Memory B cell (primary cell): ENCODE measurements at regions not wholly inside any gene's neighbourhood (a gene's known extent, or its start where the extent isn't known, plus 50 kb on each side); places are given as distances from the start of the nearest gene placed in this dataset.

Experiments used
- ATAC-seq: fragments of 150-1000 bp; cut with Tn5 transposase; 2 replicates; pipeline ENCODE4 v1.10.0; 2021; ENCODE audit warnings: low read depth, mild to moderate bottlenecking, moderate library complexity
- DNase-seq, 2 donors: peaks; one replicate each; pipeline ENCODE4 v3.0.0; 2022; ENCODE audit warnings: low spot score in 2 of 2
- H3K27ac Mint-ChIP-seq: one replicate; pipeline ENCODE4 v1.8.0; 2022; ENCODE audit warnings: mild to moderate bottlenecking, moderate library complexity, mixed read lengths
- H3K27me3 Mint-ChIP-seq: one replicate; pipeline ENCODE4 v1.8.0; 2022; ENCODE audit warnings: mixed read lengths
- H3K36me3 Mint-ChIP-seq: one replicate; pipeline ENCODE4 v1.8.0; 2022; ENCODE audit warnings: mild to moderate bottlenecking, mixed read lengths
- H3K4me1 Mint-ChIP-seq: one replicate; pipeline ENCODE4 v1.8.0; 2022; ENCODE audit warnings: mixed read lengths
- H3K4me3 Mint-ChIP-seq: one replicate; pipeline ENCODE4 v1.8.0; 2022; ENCODE audit warnings: mild to moderate bottlenecking, moderate library complexity, mixed read lengths
- H3K9me3 Mint-ChIP-seq: one replicate; pipeline ENCODE4 v1.8.0; 2022; ENCODE audit warnings: mixed read lengths

DNA sequence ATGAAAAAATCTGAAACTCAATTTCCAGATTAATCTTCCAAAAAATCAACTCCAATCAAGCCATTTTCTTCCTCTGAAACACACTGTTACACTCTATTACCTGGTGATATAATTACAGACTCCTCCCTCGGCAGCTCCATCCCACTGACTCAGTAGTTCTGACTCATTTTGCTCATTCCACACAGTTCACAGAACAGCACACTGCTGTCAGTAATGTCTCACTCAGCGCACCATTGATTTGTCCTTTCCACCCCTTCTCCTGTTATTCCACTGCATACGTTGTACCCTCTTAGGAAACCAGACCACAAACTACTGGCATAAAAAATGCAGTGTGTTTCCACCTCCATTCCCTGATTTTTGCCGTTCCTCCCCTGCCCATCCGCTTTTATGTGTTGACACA lies 212.7 kb downstream of the SLIT2 start:
- ATAC-seq: no peak
- no peaks in the 10 kb centered on the region for H3K27me3 Mint-ChIP-seq
- no peaks in the 10 kb centered on the region for H3K4me1 Mint-ChIP-seq
- H3K4me3 Mint-ChIP-seq: no peak overlapping the region
- DNase-seq: no peak
- H3K9me3 Mint-ChIP-seq: no peaks in the 10 kb centered on the region
- H3K27ac Mint-ChIP-seq: no peak overlapping the region
- H3K36me3 Mint-ChIP-seq: no peaks in the 10 kb centered on the region

DNA sequence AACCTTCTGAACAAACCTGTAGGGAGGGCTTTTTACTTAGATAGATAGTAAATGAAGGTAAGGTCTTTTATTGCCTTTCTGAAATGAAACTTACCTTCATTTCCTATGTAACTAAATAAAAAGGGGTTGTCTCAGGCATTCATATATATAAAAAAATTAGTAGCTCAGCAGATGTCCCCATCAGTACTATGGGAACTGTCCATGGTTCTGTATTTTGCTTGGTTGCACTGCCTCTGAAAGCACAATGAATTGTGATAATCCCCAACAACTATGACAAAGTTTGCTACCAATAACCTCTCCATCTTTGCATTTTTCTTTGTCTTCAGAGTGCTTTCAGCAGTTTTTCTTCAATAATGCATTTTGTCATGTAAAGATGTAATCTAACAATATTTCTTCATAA lies 222.4 kb downstream of the SLIT2 start:
- H3K27ac Mint-ChIP-seq: no peak overlapping the region
- no peaks in the 10 kb centered on the region for H3K36me3 Mint-ChIP-seq
- ATAC-seq (no peak), DNase-seq (no peak)
- no peak overlapping the region for H3K4me3 Mint-ChIP-seq
- peaks cover 4% of the 10 kb centered on the region for H3K9me3 Mint-ChIP-seq
- peaks cover 2% of the 10 kb centered on the region for H3K27me3 Mint-ChIP-seq
- H3K4me1 Mint-ChIP-seq: no peaks in the 10 kb centered on the region

DNA sequence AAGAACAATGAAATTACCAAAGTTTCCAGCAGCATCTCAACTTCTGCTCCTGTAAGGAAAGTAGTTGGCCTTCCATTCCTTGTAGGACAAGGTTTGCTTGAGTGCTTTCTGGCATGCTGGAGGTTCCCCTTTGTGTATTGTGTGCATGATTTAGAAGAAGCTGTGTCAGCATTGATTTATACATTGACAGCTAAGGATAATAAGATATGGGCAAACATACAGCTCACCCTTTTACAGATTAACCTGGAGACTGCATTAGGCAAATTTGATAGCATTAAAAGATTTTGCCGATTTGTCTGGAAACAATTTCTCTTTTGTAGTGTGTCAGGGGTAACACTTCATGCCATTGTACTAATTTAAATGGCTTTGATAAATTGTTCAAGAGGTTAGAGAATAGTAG lies 221.8 kb upstream of the PACRGL start:
- H3K27ac Mint-ChIP-seq: no peak overlapping the region
- DNase-seq (no peak), ATAC-seq (no peak)
- H3K4me1 Mint-ChIP-seq: no peaks in the 10 kb centered on the region
- no peaks in the 10 kb centered on the region for H3K9me3 Mint-ChIP-seq
- no peaks in the 10 kb centered on the region for H3K36me3 Mint-ChIP-seq
- H3K4me3 Mint-ChIP-seq: no peak overlapping the region
- no peaks in the 10 kb centered on the region for H3K27me3 Mint-ChIP-seq

DNA sequence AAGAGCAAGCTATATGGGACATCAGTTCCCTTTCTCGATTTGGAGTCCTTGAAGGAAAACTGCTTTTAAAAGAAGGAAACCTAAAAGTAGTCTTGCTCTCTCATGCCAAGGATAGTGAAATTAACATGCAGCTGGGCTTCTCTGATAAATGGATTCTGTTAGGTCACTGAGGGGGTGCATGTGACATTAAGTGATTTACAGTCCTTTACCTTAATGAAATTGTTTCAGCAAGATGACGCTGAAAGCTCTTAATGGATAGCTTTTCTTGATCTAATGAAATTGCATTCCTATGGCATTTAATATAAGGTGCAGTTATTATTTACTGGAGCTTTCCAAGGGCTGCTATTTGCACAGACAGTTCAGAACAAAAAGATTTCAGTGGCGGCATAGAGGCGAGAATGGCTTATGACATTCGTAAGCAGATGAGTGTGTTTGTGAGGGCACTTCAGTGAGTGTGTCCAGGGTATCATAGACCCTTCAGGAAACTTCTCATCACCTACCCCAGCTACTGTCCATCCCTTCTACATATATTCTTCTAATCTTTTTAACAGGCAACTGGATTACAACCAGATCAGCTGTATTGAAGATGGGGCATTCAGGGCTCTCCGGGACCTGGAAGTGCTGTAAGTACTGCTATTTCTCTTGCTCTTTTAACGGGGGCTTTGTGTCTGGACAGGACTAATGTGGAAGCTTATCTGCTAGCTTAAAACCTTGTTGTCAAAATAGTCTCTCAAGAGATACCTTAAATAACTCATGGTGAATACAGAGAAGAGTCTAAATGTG lies 219.9 kb upstream of the PACRGL start:
- Mint-ChIP-seq H3K9me3 (no peaks in the 10 kb centered on the region), H3K4me1 (no peaks in the 10 kb centered on the region), H3K27me3 (no peaks in the 10 kb centered on the region), H3K27ac (no peak overlapping the region), H3K4me3 (no peak overlapping the region), H3K36me3 (no peaks in the 10 kb centered on the region)
- ATAC-seq (no peak), DNase-seq (no peak)

DNA sequence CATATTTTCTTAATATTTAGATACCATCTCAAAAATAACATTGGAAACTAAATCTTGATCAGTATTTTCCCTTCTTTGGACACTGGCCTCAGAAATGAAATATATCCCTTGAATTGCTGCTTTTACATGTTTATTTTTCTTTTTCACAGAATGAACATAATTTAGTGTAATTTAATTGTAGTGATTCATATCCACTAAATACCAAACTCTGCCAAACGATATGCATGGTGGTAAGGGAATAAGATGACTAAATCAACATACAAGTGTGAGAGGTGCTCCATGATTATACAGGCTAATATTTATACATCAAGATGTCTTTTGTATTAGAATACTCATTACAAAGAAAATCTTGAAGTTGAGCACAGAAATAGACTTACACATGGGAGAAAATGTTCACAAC lies 216.8 kb upstream of the PACRGL start:
- Mint-ChIP-seq H3K36me3 (no peaks in the 10 kb centered on the region), H3K4me3 (no peak overlapping the region), H3K4me1 (no peaks in the 10 kb centered on the region), H3K27ac (no peak overlapping the region), H3K27me3 (no peaks in the 10 kb centered on the region), H3K9me3 (no peaks in the 10 kb centered on the region)
- DNase-seq (no peak), ATAC-seq (no peak)

DNA sequence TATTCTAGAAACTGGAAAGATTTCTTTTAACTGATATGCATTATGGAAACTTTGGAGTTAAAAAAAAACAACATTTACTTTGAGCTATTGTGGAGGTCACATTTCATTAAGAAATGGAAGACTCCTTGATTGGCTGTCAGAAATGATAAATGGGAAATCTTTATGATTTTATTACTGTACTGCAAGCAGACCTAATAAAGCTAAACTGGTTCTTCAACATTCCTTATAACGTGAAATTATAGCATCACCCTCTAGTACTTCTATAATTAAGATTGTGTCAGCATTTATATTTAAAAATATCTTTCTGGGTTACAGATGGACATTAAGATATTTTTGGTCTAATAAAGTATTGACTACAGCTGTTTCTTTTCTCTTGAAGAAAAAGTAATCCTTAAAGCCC lies 213.8 kb upstream of the PACRGL start:
- ATAC-seq (no peak), DNase-seq (no peak)
- H3K36me3 Mint-ChIP-seq: no peaks in the 10 kb centered on the region
- no peak overlapping the region for H3K4me3 Mint-ChIP-seq
- no peaks in the 10 kb centered on the region for H3K27me3 Mint-ChIP-seq
- H3K4me1 Mint-ChIP-seq: no peaks in the 10 kb centered on the region
- no peaks in the 10 kb centered on the region for H3K9me3 Mint-ChIP-seq
- no peak overlapping the region for H3K27ac Mint-ChIP-seq

DNA sequence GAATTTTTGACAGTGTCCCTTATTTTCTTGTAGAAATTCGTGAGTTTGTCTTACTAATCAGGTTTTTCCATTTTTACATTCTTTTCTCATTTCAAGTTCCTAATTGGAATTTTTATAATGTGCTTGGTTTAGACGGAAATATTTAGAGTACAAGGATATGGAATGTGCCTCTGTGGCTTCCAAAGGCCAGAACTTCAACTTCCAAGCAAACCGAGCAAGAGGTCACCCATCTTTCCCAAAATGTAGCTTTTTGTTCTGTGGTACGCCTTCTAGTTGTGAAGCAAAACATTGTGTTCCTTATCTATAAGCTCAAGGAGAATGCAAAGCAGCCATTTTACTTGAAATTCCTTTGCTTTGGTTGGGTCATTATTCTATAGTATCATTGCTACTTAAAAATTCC lies 212.8 kb upstream of the PACRGL start:
- H3K36me3 Mint-ChIP-seq: no peaks in the 10 kb centered on the region
- no peak for DNase-seq

DNA sequence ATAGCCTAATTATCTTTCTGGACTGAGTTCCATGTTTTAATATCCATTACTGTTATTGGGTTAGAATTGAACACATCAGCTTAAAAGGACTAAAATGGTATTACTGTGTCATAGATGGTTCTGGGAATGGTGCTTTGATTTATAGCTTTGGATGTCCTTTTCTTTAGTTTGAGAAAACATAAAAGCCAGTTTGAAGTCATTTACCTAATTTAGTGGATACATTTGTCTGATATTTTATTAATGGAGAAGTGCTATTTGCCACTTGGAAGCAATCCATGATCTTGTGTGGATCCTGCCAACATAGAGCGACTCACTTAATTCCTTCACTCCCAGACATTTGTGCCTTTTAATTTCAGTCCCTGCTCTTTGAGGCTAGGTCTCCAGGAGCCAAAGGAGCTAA lies 212.4 kb upstream of the PACRGL start:
- H3K9me3 Mint-ChIP-seq: no peaks in the 10 kb centered on the region
- H3K36me3 Mint-ChIP-seq: no peaks in the 10 kb centered on the region
- no peak overlapping the region for H3K4me3 Mint-ChIP-seq
- no peaks in the 10 kb centered on the region for H3K27me3 Mint-ChIP-seq
- no peak overlapping the region for H3K27ac Mint-ChIP-seq
- DNase-seq: no peak
- ATAC-seq: no peak
- H3K4me1 Mint-ChIP-seq: no peaks in the 10 kb centered on the region

More for the DNA sequence above, 212.8 kb upstream of the PACRGL start:
- no peak overlapping the region for H3K4me3 Mint-ChIP-seq
- H3K27me3 Mint-ChIP-seq: no peaks in the 10 kb centered on the region
- no peaks in the 10 kb centered on the region for H3K4me1 Mint-ChIP-seq
- no peak overlapping the region for H3K27ac Mint-ChIP-seq
- ATAC-seq: no peak
- H3K9me3 Mint-ChIP-seq: no peaks in the 10 kb centered on the region

DNA sequence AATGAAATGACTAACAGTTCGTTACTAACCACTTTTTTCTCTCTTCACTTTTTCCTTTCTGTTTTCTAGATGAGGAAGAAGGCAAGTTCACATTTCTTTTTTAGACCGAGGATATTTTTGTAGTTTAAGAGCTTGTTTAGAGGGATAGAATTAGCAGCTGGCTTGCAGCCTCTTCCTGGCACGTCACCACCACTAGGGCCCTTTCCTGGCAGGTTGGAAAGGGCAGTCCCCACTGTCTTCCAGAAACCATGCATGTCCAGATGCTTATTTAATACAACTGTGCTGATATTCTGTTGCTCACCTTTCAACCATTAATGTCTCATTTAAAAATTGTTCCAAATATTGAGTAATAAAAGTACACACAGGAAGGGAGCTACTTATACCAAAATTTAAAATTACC lies 209.5 kb upstream of the PACRGL start:
- no peaks in the 10 kb centered on the region for H3K27me3 Mint-ChIP-seq
- DNase-seq (no peak), ATAC-seq (no peak)
- H3K27ac Mint-ChIP-seq: no peak overlapping the region
- no peaks in the 10 kb centered on the region for H3K36me3 Mint-ChIP-seq
- peaks cover 1% of the 10 kb centered on the region for H3K9me3 Mint-ChIP-seq
- no peaks in the 10 kb centered on the region for H3K4me1 Mint-ChIP-seq
- H3K4me3 Mint-ChIP-seq: no peak overlapping the region

DNA sequence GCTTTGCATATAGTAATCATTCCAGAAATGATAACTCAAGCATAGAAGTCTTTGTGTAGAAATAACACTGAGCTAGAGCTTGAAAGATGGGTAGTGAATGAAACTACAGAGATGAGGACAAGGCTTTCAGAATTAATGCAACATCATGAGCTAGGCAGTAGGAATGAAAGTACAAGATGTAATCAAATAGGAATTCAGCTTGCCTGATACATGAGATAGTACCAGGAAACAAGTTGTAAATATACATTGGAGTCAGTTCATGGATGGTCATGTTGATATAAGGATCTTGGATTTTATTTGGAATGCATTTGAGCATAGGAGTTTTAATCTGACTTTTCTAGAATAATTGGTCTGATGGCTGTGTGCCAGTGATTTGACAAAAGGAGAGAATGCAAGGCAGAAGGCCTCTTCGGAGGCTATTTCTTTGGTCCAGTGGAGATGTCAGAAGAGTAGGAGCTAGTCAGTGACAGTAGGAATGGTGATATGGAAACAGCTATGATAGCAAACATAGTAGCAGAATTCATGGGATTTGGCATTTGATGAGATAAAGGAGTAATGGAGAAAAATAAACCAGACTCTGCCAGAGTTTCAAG lies 206.4 kb upstream of the PACRGL start:
- H3K27me3 Mint-ChIP-seq: no peaks in the 10 kb centered on the region
- ATAC-seq (no peak), DNase-seq (no peak)
- H3K4me3 Mint-ChIP-seq: no peak overlapping the region
- no peaks in the 10 kb centered on the region for H3K4me1 Mint-ChIP-seq
- no peaks in the 10 kb centered on the region for H3K36me3 Mint-ChIP-seq
- peaks cover 1% of the 10 kb centered on the region for H3K9me3 Mint-ChIP-seq
- no peak overlapping the region for H3K27ac Mint-ChIP-seq

DNA sequence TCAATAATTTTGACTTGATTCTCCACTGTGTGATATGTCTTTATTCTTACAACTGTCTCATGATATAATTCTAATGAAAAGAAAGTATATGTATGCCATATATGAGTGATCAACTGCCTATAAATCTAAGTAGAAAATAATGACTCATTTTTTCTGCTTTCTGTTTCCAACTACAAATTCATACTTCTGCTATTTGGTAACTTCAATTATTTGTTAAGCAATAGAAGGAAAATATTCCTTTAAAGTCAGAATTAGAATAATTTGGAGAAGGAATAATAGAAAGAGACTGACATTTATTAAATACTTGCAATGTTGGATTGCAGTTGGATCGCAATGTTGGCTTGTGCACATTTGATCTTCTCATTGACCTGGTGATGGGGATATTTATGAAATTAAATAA lies 204.2 kb upstream of the PACRGL start:
- Mint-ChIP-seq H3K4me3 (no peak overlapping the region), H3K4me1 (no peaks in the 10 kb centered on the region), H3K27ac (no peak overlapping the region), H3K27me3 (no peaks in the 10 kb centered on the region), H3K36me3 (no peaks in the 10 kb centered on the region), H3K9me3 (peaks cover 1% of the 10 kb centered on the region)
- DNase-seq: no peak
- ATAC-seq: no peak

DNA sequence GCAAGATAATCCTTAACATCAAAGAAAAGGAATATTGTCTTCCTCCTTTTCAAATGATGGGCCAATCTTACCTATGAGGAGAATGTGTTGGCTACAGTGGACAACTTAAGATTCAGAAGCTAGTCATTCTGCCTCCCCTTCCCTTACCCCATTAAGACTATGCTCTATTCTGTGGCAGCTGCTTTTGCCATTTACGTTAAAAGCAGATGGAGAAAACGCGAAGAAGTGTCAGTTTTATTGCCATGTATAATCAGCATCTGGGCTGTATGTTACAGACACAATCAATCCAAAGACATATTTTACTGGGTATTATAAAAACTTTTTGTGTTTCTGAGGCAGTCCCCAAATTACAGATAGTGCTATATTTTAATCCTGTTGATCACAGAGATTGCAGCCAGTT lies 196.1 kb upstream of the PACRGL start:
- Mint-ChIP-seq H3K9me3 (no peaks in the 10 kb centered on the region), H3K4me1 (no peaks in the 10 kb centered on the region), H3K27me3 (no peaks in the 10 kb centered on the region), H3K4me3 (no peak overlapping the region), H3K27ac (no peak overlapping the region), H3K36me3 (no peaks in the 10 kb centered on the region)
- ATAC-seq (no peak), DNase-seq (no peak)

DNA sequence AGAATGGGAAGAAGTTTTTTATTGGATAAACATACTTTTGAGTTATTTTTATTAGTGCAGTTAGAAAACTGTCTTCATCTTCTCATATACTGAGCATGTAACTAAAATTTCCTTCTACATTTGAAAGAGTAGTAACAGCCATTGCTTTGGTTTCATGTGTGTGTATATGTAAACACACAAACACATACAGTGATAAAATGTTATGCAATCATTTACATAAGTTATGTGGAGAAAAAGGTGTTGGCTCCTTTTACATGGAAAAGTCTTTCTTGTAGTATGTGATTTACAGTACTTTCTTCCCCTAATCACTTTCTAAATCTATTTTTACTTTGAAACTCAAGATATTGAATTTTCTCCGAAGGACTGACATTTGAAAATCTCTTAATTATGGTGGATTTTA lies 194.3 kb upstream of the PACRGL start:
- DNase-seq (no peak), ATAC-seq (no peak)
- H3K9me3 Mint-ChIP-seq: no peaks in the 10 kb centered on the region
- no peak overlapping the region for H3K27ac Mint-ChIP-seq
- H3K36me3 Mint-ChIP-seq: no peaks in the 10 kb centered on the region
- no peaks in the 10 kb centered on the region for H3K4me1 Mint-ChIP-seq
- no peaks in the 10 kb centered on the region for H3K27me3 Mint-ChIP-seq
- H3K4me3 Mint-ChIP-seq: no peak overlapping the region

DNA sequence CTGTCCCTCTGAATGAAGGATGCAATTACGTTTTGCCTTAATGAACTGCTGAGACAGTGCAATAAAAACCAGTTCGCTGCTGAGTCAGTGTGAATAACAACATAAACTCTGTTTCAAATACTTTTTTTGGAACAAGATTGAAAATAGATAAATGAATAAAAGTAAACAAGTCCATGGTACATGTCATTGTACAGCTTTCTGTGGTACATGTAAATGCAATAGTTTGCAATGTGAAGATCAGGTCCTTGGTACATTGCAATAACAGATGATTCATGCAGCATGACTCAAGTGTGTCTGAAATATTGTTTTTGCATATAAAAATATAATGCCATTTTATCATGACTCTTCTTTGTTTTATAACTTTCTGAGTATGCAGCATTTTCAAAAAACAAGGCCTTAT lies 193.4 kb upstream of the PACRGL start:
- no peak for DNase-seq
- no peak overlapping the region for H3K4me3 Mint-ChIP-seq
- no peaks in the 10 kb centered on the region for H3K4me1 Mint-ChIP-seq
- H3K9me3 Mint-ChIP-seq: no peaks in the 10 kb centered on the region
- H3K36me3 Mint-ChIP-seq: no peaks in the 10 kb centered on the region
- H3K27me3 Mint-ChIP-seq: no peaks in the 10 kb centered on the region
- H3K27ac Mint-ChIP-seq: no peak overlapping the region
- ATAC-seq: no peak

DNA sequence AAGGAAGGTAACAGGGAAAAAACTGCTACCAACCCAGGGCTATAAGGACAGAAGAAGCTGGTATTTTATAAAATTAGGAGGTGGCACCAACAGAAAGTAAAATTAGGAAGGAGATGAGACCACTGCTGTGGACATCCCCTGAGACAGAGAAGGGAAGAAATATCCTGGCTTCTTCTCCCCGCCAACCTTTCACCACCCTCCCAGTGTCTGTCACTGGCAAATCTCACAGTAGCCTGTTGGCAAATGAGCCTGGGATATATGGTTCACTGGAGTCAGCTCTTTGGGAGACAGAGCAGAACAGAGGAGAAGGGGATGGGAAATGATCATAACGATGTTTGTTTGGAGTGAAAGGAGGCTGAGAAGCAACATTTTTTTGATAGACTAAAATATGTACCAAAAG lies 190.9 kb upstream of the PACRGL start:
- Mint-ChIP-seq H3K4me1 (no peaks in the 10 kb centered on the region), H3K36me3 (no peaks in the 10 kb centered on the region), H3K27ac (no peak overlapping the region), H3K9me3 (no peaks in the 10 kb centered on the region), H3K4me3 (no peak overlapping the region), H3K27me3 (no peaks in the 10 kb centered on the region)
- ATAC-seq (no peak), DNase-seq (no peak)
